K562 (cell line): ENCODE measurements at regions not wholly inside any gene's neighbourhood (a gene's known extent, or its start where the extent isn't known, plus 50 kb on each side); places are given as distances from the start of the nearest gene placed in this dataset.

Experiments
- FOXA1 ChIP-seq: fragments of 450-650 bp; IDR thresholded peaks from 2 replicates; pipeline ENCODE4 v1.6.1; 2016; ENCODE audit warnings: mild to moderate bottlenecking, borderline replicate concordance
- ZFP36 ChIP-seq: fragments of 150-350 bp; IDR thresholded peaks from 2 replicates; pipeline ENCODE4 v1.6.1; 2018; ENCODE audit warnings: low read length, low read depth; ENCODE audit not compliant: partially characterized antibody
- TF ChIP-seq, protein P1 (sequence below): sonication (generic); formaldehyde crosslinking; IDR thresholded peaks from 2 replicates; pipeline ENCODE4 v1.9.0; 2022; ENCODE audit warnings: mild to moderate bottlenecking, missing genetic modification reagents
- TF ChIP-seq, protein P2 (sequence below), 3 experiments: IDR thresholded peaks in 2 of 3; conservative IDR thresholded peaks in 1 of 3; 2 replicates each; pipeline ENCODE4 v1.5.1; 2011 to 2012; ENCODE audit warnings: low read length in 3 of 3, mild to moderate bottlenecking in 3 of 3, control low read depth in 2 of 3, improper control_type of control experiment in 1 of 3, inconsistent platforms in 1 of 3, low read depth in 1 of 3, mixed read lengths in 1 of 3, moderate library complexity in 1 of 3; ENCODE audit not compliant: insufficient read depth in 2 of 3
- TF ChIP-seq, protein P3 (sequence below): fragments of 250-450 bp; sonication (Bioruptor Pico); IDR thresholded peaks from 2 replicates; pipeline ENCODE4 v1.4.0; 2020; ENCODE audit warnings: mild to moderate bottlenecking, moderate library complexity, borderline replicate concordance
- TF ChIP-seq, protein P4 (sequence below): fragments of 450-650 bp; conservative IDR thresholded peaks from 2 replicates; pipeline ENCODE4 v1.6.1; 2016; ENCODE audit warnings: missing genetic modification characterization, low read depth, mild to moderate bottlenecking, control low read depth, missing compliant biosample characterization

DNA sequence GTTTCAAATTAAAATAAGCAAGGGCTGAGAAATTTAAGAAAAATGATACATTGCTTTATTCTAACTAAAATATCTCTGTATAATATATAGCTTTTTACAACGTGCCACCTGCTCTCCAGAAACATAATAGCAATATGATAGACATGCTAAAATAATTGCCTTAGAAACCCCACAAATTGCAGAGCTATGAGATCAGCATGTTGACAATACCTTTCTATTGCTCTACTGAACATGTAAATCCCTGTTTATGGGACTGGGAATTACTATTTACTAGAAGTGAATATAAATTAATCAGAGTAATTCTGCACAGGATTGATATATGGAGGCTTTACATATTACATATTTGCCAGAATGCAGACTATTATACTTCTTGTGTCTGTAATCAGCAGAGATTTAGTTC is 1831.1 kb upstream of the IGFBP7 start:
- TF ChIP-seq FOXA1 = no peak
- TF ChIP-seq, protein P1, sequence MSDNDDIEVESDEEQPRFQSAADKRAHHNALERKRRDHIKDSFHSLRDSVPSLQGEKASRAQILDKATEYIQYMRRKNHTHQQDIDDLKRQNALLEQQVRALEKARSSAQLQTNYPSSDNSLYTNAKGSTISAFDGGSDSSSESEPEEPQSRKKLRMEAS (CRISPR knock-in tag) = no peak
- TF ChIP-seq, protein P2, sequence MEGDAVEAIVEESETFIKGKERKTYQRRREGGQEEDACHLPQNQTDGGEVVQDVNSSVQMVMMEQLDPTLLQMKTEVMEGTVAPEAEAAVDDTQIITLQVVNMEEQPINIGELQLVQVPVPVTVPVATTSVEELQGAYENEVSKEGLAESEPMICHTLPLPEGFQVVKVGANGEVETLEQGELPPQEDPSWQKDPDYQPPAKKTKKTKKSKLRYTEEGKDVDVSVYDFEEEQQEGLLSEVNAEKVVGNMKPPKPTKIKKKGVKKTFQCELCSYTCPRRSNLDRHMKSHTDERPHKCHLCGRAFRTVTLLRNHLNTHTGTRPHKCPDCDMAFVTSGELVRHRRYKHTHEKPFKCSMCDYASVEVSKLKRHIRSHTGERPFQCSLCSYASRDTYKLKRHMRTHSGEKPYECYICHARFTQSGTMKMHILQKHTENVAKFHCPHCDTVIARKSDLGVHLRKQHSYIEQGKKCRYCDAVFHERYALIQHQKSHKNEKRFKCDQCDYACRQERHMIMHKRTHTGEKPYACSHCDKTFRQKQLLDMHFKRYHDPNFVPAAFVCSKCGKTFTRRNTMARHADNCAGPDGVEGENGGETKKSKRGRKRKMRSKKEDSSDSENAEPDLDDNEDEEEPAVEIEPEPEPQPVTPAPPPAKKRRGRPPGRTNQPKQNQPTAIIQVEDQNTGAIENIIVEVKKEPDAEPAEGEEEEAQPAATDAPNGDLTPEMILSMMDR (IDR thresholded peaks at IDR 0.05 in 2 of 3, conservative IDR thresholded peaks at IDR 0.05 in 1 of 3; ENCODE audit: insufficient read depth in 2 of 3, low read depth in 1 of 3, low read length in 3 of 3) = no peak
- no peak for TF ChIP-seq ZFP36
- TF ChIP-seq, protein P3, sequence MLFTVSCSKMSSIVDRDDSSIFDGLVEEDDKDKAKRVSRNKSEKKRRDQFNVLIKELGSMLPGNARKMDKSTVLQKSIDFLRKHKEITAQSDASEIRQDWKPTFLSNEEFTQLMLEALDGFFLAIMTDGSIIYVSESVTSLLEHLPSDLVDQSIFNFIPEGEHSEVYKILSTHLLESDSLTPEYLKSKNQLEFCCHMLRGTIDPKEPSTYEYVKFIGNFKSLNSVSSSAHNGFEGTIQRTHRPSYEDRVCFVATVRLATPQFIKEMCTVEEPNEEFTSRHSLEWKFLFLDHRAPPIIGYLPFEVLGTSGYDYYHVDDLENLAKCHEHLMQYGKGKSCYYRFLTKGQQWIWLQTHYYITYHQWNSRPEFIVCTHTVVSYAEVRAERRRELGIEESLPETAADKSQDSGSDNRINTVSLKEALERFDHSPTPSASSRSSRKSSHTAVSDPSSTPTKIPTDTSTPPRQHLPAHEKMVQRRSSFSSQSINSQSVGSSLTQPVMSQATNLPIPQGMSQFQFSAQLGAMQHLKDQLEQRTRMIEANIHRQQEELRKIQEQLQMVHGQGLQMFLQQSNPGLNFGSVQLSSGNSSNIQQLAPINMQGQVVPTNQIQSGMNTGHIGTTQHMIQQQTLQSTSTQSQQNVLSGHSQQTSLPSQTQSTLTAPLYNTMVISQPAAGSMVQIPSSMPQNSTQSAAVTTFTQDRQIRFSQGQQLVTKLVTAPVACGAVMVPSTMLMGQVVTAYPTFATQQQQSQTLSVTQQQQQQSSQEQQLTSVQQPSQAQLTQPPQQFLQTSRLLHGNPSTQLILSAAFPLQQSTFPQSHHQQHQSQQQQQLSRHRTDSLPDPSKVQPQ = no peak
- TF ChIP-seq, protein P4, sequence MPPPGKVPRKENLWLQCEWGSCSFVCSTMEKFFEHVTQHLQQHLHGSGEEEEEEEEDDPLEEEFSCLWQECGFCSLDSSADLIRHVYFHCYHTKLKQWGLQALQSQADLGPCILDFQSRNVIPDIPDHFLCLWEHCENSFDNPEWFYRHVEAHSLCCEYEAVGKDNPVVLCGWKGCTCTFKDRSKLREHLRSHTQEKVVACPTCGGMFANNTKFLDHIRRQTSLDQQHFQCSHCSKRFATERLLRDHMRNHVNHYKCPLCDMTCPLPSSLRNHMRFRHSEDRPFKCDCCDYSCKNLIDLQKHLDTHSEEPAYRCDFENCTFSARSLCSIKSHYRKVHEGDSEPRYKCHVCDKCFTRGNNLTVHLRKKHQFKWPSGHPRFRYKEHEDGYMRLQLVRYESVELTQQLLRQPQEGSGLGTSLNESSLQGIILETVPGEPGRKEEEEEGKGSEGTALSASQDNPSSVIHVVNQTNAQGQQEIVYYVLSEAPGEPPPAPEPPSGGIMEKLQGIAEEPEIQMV = no peak
